Retinal pigment epithelial cell (primary cell): ENCODE measurements at regions not wholly inside any gene's neighbourhood (a gene's known extent, or its start where the extent isn't known, plus 50 kb on each side); places are given as distances from the start of the nearest gene placed in this dataset.

Experiments used
- DNase-seq: peaks from one replicate; pipeline ENCODE4 v3.0.0-alpha.2; 2010; ENCODE audit warnings: low read depth
- H3K4me3 ChIP-seq: 2 replicates; pipeline ENCODE4 v1.5.1; 2011; ENCODE audit warnings: mild to moderate bottlenecking, low read length, control low read depth, moderate library complexity
- CTCF ChIP-seq: conservative IDR thresholded peaks from 2 replicates; pipeline ENCODE4 v1.5.1; 2011; ENCODE audit warnings: low read depth, low read length, control low read depth, inconsistent platforms

DNA sequence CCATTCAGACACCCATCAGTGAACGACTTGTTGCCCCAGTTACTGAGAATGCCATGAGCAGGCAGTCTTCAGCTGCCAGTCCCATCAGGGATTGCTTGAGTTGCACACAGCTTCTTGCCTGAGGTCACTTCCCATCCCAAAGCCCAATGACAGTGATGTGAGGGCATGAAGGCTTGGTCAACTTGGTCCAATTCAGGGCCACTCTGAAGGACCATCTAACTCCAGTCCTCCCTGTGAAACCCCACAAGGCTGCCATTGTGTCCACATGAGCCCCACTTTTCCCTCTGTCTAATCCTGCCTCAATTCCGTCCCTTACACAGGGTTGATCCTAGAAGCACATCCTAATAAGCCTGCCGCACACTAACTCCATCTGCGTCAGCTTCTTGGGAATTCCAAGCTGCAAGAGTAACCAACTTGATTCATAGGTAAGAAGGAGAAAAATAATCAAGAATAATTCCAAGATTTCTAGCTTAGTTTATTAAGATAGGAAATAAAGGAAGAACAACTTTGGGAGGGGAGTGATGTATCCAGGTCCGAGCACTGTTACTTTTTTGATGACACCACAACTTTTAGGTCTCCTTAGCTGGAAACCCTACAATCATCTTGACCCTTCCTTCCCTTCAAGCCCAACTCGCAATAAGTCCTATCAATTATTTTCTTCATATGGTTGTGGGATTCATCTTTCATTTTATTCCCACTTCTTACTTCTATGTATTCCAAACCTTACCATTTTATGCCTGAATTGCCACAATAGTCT, 110.9 kb downstream of the LRRC30 start:
- no peak for TF ChIP-seq CTCF
- DNase-seq: no peak
- no peak overlapping the region for H3K4me3 ChIP-seq

GRCh38 chr18:7349181-7349837, 118.4 kb downstream of the LRRC30 start:
- H3K4me3 ChIP-seq: no peak overlapping the region
- peak; percentile 4 for TF ChIP-seq CTCF
- DNase-seq: no peak

DNA sequence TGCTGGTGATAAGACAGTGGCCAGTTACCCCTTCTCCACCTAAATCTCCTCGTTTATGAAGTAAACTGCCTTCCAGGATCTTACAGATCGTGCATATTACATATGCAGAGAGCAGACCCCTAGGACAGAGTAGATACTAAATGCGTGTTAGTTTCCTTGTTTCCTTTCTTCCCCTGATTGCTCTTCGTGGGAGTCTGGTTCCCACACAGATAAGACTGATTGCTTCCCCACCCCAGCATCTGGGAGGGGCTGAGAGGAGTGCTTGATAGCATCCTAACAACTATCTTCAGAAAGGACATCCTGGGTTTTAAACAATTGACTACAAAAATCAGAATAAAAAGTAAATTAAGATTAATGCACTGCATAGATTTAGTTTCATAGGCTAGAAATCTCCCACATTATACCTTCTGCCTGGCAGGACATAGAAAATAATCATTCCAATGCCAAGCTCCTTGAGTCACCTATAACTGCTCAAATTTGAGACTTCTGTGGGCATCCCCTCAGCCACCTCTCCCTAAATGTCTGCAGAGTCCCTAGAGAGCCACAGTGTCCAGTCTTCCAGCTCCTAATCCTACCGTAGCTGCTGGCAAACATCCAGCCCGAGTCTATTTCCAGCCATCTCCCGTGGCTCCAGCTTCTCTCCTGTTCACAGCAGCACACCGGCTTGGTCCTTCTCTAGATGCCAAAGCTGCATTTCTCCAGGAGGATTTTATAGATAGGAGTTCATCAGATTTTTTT, 128.3 kb downstream of the LRRC30 start:
- DNase-seq: peak; percentile 6
- H3K4me3 ChIP-seq: no peak overlapping the region
- no peak for TF ChIP-seq CTCF

- no peak for TF ChIP-seq CTCF
- H3K4me3 ChIP-seq: no peak overlapping the region
- no peak for DNase-seq
Observed at GRCh38 chr18:7360606-7361170, 129.8 kb downstream of the LRRC30 start.

DNA sequence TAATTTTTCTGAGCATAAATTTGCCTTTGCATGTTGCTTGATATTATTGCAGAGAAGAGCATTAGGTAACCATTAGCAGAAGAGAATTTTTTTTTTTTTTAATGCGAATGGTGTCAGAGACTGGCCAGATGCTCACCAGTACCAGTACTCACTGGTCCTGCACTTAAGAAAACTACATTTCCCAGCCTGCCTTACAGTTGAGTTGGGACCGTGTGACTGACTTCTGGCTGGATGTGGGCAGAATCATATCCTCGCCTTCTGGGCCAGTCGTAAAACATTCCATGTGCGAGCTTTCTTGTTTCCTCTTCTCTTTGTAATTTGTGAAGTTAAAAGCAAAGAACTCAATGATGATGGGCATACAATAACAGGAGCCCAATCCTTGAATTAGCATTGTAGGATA, 132.4 kb downstream of the LRRC30 start:
- DNase-seq: no peak
- H3K4me3 ChIP-seq: no peak overlapping the region
- no peak for TF ChIP-seq CTCF

GRCh38 chr18:7366597-7366996, 135.7 kb downstream of the LRRC30 start:
- DNase-seq: no peak
- H3K4me3 ChIP-seq: no peak overlapping the region
- TF ChIP-seq CTCF: no peak
